WTC11 (cell line): ENCODE measurements at regions not wholly inside any gene's neighbourhood (a gene's known extent, or its start where the extent isn't known, plus 50 kb on each side); places are given as distances from the start of the nearest gene placed in this dataset.

Source experiments
- ATAC-seq: fragments of 200-7000 bp; cut with Tn5 transposase; 2 replicates; pipeline ENCODE4 v1.10.0; 2021; ENCODE audit warnings: mild to moderate bottlenecking, moderate library complexity
- CTCF ChIA-PET: fragments of 300-600 bp; sonication (Branson Sonifier 250); formaldehyde crosslinking; loops from one replicate; lab custom pipeline; 2021; ENCODE audit warnings: antibody characterized with exemption; lab: Charles Lee
- POLR2A ChIA-PET: fragments of 350-600 bp; sonication (Branson Sonifier 250); formaldehyde crosslinking; loops from one replicate; lab custom pipeline; 2021; ENCODE audit warnings: antibody characterized with exemption; lab: Charles Lee
- DNase-seq: peaks from one replicate; pipeline ENCODE4 v3.0.0; 2021; ENCODE audit warnings: low spot score
- H3K27ac Mint-ChIP-seq: 2 replicates; pipeline ENCODE4 v1.8.0; 2021; ENCODE audit warnings: mixed read lengths
- H3K27me3 Mint-ChIP-seq: 2 replicates; pipeline ENCODE4 v1.8.0; 2021; ENCODE audit warnings: low read depth, mild to moderate bottlenecking, moderate library complexity, mixed read lengths
- H3K36me3 Mint-ChIP-seq: 2 replicates; pipeline ENCODE4 v1.8.0; 2021; ENCODE audit warnings: mixed read lengths
- H3K4me1 Mint-ChIP-seq: 2 replicates; pipeline ENCODE4 v1.8.0; 2022; ENCODE audit warnings: mixed read lengths
- H3K4me3 Mint-ChIP-seq: 2 replicates; pipeline ENCODE4 v1.8.0; 2021; ENCODE audit warnings: mild to moderate bottlenecking, moderate library complexity, mixed read lengths
- H3K9me3 Mint-ChIP-seq: 2 replicates; pipeline ENCODE4 v1.8.0; 2021; ENCODE audit warnings: mixed read lengths
- ATF1 ChIP-seq: sonication (generic); formaldehyde crosslinking; IDR thresholded peaks from 2 replicates; pipeline ENCODE4 v1.8.1; 2023; ENCODE audit warnings: mild to moderate bottlenecking, moderate library complexity, missing genetic modification reagents
- CTCF ChIP-seq: fragments of 200-600 bp; IDR thresholded peaks from 2 replicates; pipeline ENCODE4 v1.8.0; 2022; ENCODE audit warnings: antibody characterized with exemption
- E2F5 ChIP-seq: sonication (generic); formaldehyde crosslinking; IDR thresholded peaks from 2 replicates; pipeline ENCODE4 v1.8.1; 2022; ENCODE audit warnings: mild to moderate bottlenecking, moderate library complexity, missing genetic modification reagents
- ESRRA ChIP-seq: sonication (generic); formaldehyde crosslinking; IDR thresholded peaks from 2 replicates; pipeline ENCODE4 v1.8.1; 2022; ENCODE audit warnings: mild to moderate bottlenecking, missing genetic modification reagents, borderline replicate concordance
- ETV6 ChIP-seq: sonication (generic); formaldehyde crosslinking; IDR thresholded peaks from 2 replicates; pipeline ENCODE4 v1.8.1; 2022; ENCODE audit warnings: mild to moderate bottlenecking, missing genetic modification reagents
- IRF2 ChIP-seq: sonication (generic); formaldehyde crosslinking; IDR thresholded peaks from 2 replicates; pipeline ENCODE4 v1.8.0; 2022; ENCODE audit warnings: low read depth, missing genetic modification reagents, borderline replicate concordance
- JAZF1 ChIP-seq: fragments of 250-450 bp; sonication (Bioruptor Pico); IDR thresholded peaks from 2 replicates; pipeline ENCODE4 v1.9.0; 2021; ENCODE audit warnings: moderate library complexity, mild to moderate bottlenecking, inconsistent platforms
- JUN ChIP-seq: sonication (generic); formaldehyde crosslinking; IDR thresholded peaks from 2 replicates; pipeline ENCODE4 v1.8.0; 2023; ENCODE audit warnings: mild to moderate bottlenecking, missing genetic modification reagents
- NFYB ChIP-seq: sonication (generic); formaldehyde crosslinking; conservative IDR thresholded peaks from 2 replicates; pipeline ENCODE4 v1.8.0; 2022; ENCODE audit warnings: low read depth, missing genetic modification reagents
- NR1H2 ChIP-seq: sonication (generic); formaldehyde crosslinking; IDR thresholded peaks from 2 replicates; pipeline ENCODE4 v1.9.0; 2021; ENCODE audit warnings: mild to moderate bottlenecking, moderate library complexity, missing genetic modification reagents
- NR3C1 ChIP-seq: sonication (generic); formaldehyde crosslinking; conservative IDR thresholded peaks from 2 replicates; pipeline ENCODE4 v1.8.1; 2023; ENCODE audit warnings: low read depth, mild to moderate bottlenecking, missing genetic modification reagents
- PREB ChIP-seq: sonication (generic); formaldehyde crosslinking; IDR thresholded peaks from 2 replicates; pipeline ENCODE4 v1.8.1; 2022; ENCODE audit warnings: mild to moderate bottlenecking, missing genetic modification reagents, moderate library complexity, borderline replicate concordance
- PRRX2 ChIP-seq: fragments of 250-450 bp; sonication (Bioruptor Pico); IDR thresholded peaks from 2 replicates; pipeline ENCODE4 v1.8.0; 2021; ENCODE audit warnings: mild to moderate bottlenecking
- RELA ChIP-seq: sonication (generic); formaldehyde crosslinking; IDR thresholded peaks from 2 replicates; pipeline ENCODE4 v1.8.1; 2022; ENCODE audit warnings: missing genetic modification reagents, mild to moderate bottlenecking, borderline replicate concordance
- RORB ChIP-seq: fragments of 250-450 bp; sonication (Bioruptor Pico); IDR thresholded peaks from 2 replicates; pipeline ENCODE4 v1.9.0; 2021; ENCODE audit warnings: mild to moderate bottlenecking
- SMAD4 ChIP-seq: sonication (generic); formaldehyde crosslinking; IDR thresholded peaks from 2 replicates; pipeline ENCODE4 v1.8.0; 2022; ENCODE audit warnings: mild to moderate bottlenecking, missing genetic modification reagents
- ZNF138 ChIP-seq: sonication (generic); formaldehyde crosslinking; conservative IDR thresholded peaks from 2 replicates; pipeline ENCODE4 v1.8.1; 2022; ENCODE audit warnings: mild to moderate bottlenecking, moderate library complexity, missing genetic modification reagents
- ZNF219 ChIP-seq: sonication (generic); formaldehyde crosslinking; IDR thresholded peaks from 2 replicates; pipeline ENCODE4 v1.8.0; 2023; ENCODE audit warnings: missing genetic modification reagents, mild to moderate bottlenecking, borderline replicate concordance
- ZNF263 ChIP-seq: sonication (generic); formaldehyde crosslinking; IDR thresholded peaks from 2 replicates; pipeline ENCODE4 v1.8.1; 2022; ENCODE audit warnings: low read depth, mild to moderate bottlenecking, moderate library complexity, missing genetic modification reagents
- ZNF416 ChIP-seq: fragments of 250-450 bp; sonication (Bioruptor Pico); IDR thresholded peaks from 2 replicates; pipeline ENCODE4 v1.9.0; 2021; ENCODE audit warnings: mild to moderate bottlenecking, inconsistent platforms
- ZNF532 ChIP-seq: fragments of 250-450 bp; sonication (Bioruptor Pico); IDR thresholded peaks from 2 replicates; pipeline ENCODE4 v1.9.0; 2021; ENCODE audit warnings: mild to moderate bottlenecking, borderline replicate concordance
- ZNF671 ChIP-seq: fragments of 250-450 bp; sonication (Bioruptor Pico); IDR thresholded peaks from 2 replicates; pipeline ENCODE4 v1.8.0; 2021; ENCODE audit warnings: mild to moderate bottlenecking
- TF ChIP-seq, protein P1 (sequence below): fragments of 250-450 bp; sonication (Bioruptor Pico); IDR thresholded peaks from 2 replicates; pipeline ENCODE4 v1.9.0; 2021; ENCODE audit warnings: mild to moderate bottlenecking

GRCh38 chr2:8202132-8202531, 479.7 kb upstream of the ID2 start (continued):
- no peak for TF ChIP-seq CTCF
- no peak for TF ChIP-seq ZNF671 (CRISPR knock-in tag)
- no peak for TF ChIP-seq RORB (CRISPR knock-in tag)
- no peak for TF ChIP-seq RELA (CRISPR knock-in tag)
- no peak for TF ChIP-seq NR3C1 (CRISPR knock-in tag)
- TF ChIP-seq ZNF138 (CRISPR knock-in tag), result no peak
- TF ChIP-seq ATF1 (CRISPR knock-in tag), result no peak
- TF ChIP-seq ZNF263 (CRISPR knock-in tag), result no peak

GRCh38 chr2:8203364-8203763, 478.5 kb upstream of the ID2 start:
- Mint-ChIP-seq H3K9me3 (peaks cover 31% of the 10 kb centered on the region), H3K36me3 (peaks cover 28% of the 10 kb centered on the region), H3K4me3 (no peak overlapping the region), H3K4me1 (peaks cover 16% of the 10 kb centered on the region), H3K27me3 (peaks cover 8% of the 10 kb centered on the region; the same call in 1 of the 2 replicates), H3K27ac (no peak overlapping the region)
- no peak for ATAC-seq
- ChIA-PET POLR2A (no interaction called here), CTCF (no interaction called here)
- no peak for DNase-seq
- TF ChIP-seq PREB (CRISPR knock-in tag) (no peak), ZNF416 (CRISPR knock-in tag) (no peak), RORB (CRISPR knock-in tag) (no peak), IRF2 (no peak), PRRX2 (CRISPR knock-in tag) (no peak), ESRRA (no peak), CTCF (no peak), NFYB (CRISPR knock-in tag) (no peak), ETV6 (CRISPR knock-in tag) (no peak), SMAD4 (no peak), JUN (CRISPR knock-in tag) (no peak), E2F5 (CRISPR knock-in tag) (no peak), JAZF1 (CRISPR knock-in tag) (no peak), ZNF219 (CRISPR knock-in tag) (no peak)

DNA sequence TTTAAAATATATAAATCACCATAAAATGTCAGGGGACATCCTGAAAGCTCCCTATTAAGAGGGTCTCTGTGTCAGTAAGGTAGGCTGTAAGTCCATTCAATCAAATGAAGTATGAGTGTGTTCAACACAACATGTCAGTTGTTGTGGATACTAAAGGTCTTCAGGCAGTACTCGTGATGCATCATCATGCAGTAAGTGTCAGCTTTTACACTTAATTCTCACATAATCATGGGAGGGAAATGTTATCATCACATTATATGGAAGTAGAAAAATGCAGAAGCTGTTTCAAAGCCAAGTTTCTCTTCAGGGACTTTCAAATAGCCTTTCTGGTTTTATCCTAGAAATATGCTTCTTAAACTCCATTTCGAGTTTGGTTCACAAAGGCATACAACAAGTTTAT, 477.1 kb upstream of the ID2 start:
- Mint-ChIP-seq H3K4me1 (peaks cover 16% of the 10 kb centered on the region), H3K4me3 (no peak overlapping the region), H3K27ac (no peak overlapping the region), H3K36me3 (peaks cover 35% of the 10 kb centered on the region), H3K27me3 (peaks cover 8% of the 10 kb centered on the region; the same call in 1 of the 2 replicates), H3K9me3 (peaks cover 41% of the 10 kb centered on the region)
- POLR2A ChIA-PET, result no interaction called here
- CTCF ChIA-PET, result no interaction called here
- ATAC-seq, result no peak
- DNase-seq, result no peak
- TF ChIP-seq NR1H2, result no peak
- no peak for TF ChIP-seq JUN (CRISPR knock-in tag)
- TF ChIP-seq ZNF263 (CRISPR knock-in tag), result no peak
- TF ChIP-seq, protein P1, sequence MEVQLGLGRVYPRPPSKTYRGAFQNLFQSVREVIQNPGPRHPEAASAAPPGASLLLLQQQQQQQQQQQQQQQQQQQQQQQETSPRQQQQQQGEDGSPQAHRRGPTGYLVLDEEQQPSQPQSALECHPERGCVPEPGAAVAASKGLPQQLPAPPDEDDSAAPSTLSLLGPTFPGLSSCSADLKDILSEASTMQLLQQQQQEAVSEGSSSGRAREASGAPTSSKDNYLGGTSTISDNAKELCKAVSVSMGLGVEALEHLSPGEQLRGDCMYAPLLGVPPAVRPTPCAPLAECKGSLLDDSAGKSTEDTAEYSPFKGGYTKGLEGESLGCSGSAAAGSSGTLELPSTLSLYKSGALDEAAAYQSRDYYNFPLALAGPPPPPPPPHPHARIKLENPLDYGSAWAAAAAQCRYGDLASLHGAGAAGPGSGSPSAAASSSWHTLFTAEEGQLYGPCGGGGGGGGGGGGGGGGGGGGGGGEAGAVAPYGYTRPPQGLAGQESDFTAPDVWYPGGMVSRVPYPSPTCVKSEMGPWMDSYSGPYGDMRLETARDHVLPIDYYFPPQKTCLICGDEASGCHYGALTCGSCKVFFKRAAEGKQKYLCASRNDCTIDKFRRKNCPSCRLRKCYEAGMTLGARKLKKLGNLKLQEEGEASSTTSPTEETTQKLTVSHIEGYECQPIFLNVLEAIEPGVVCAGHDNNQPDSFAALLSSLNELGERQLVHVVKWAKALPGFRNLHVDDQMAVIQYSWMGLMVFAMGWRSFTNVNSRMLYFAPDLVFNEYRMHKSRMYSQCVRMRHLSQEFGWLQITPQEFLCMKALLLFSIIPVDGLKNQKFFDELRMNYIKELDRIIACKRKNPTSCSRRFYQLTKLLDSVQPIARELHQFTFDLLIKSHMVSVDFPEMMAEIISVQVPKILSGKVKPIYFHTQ (CRISPR knock-in tag), result no peak
- no peak for TF ChIP-seq ZNF532 (CRISPR knock-in tag)
